GM21367 (cell line): ENCODE measurements at regions not wholly inside any gene's neighbourhood (a gene's known extent, or its start where the extent isn't known, plus 50 kb on each side); places are given as distances from the start of the nearest gene placed in this dataset.
"Not testable (repeated sequence)": the region's sequence is repeated elsewhere in the genome, so short reads cannot be mapped to it uniquely, and the experiment has no call there.

Source experiments
- ATAC-seq: cut with Tn5 transposase; IDR thresholded peaks from one replicate; pipeline ENCODE4 v1.9.1; 2021; ENCODE audit not compliant: unreplicated experiment

GRCh38 chr4:71841336-71841735 lies 57.5 kb upstream of the GC start:
- no peak for ATAC-seq

GRCh38 chr4:71847300-71847699 lies 63.4 kb upstream of the GC start:
- ATAC-seq, result no peak

- no peak for ATAC-seq
Observed at GRCh38 chr4:71855944-71856343, 72.1 kb upstream of the GC start.

GRCh38 chr4:71857713-71858451 lies 74.0 kb upstream of the GC start:
- no peak for ATAC-seq

GRCh38 chr4:71860643-71861042 lies 76.8 kb upstream of the GC start:
- no peak for ATAC-seq

- no peak for ATAC-seq
Observed at GRCh38 chr4:71862315-71862714, 78.4 kb upstream of the GC start.

GRCh38 chr4:71863457-71863856 lies 79.6 kb upstream of the GC start:
- no peak for ATAC-seq

GRCh38 chr4:71864380-71864779 lies 80.5 kb upstream of the GC start:
- ATAC-seq, result no peak

GRCh38 chr4:71866212-71866885 lies 82.5 kb upstream of the GC start:
- no peak for ATAC-seq

- no peak for ATAC-seq
Observed at GRCh38 chr4:71867598-71867997, 83.7 kb upstream of the GC start.

GRCh38 chr4:71870456-71870855 lies 86.6 kb upstream of the GC start:
- no peak for ATAC-seq

GRCh38 chr4:71872221-71872620 lies 88.3 kb upstream of the GC start:
- no peak for ATAC-seq

GRCh38 chr4:71872767-71873415 lies 89.0 kb upstream of the GC start:
- ATAC-seq, result no peak

- no peak for ATAC-seq
Observed at GRCh38 chr4:71878376-71878775, 94.5 kb upstream of the GC start.

- ATAC-seq, result no peak
Observed at GRCh38 chr4:71882113-71882841, 98.4 kb upstream of the GC start.

GRCh38 chr4:71900366-71900765 lies 116.5 kb upstream of the GC start:
- ATAC-seq, result not testable (repeated sequence)

GRCh38 chr4:71905594-71905993 lies 121.7 kb upstream of the GC start:
- not testable (repeated sequence) for ATAC-seq

- ATAC-seq, result no peak
Observed at GRCh38 chr4:71906096-71906495, 122.2 kb upstream of the GC start.

GRCh38 chr4:71907071-71907470 lies 123.2 kb upstream of the GC start:
- no peak for ATAC-seq

GRCh38 chr4:71907782-71908181 lies 123.9 kb upstream of the GC start:
- ATAC-seq, result no peak

GRCh38 chr4:71913275-71913674 lies 118.5 kb upstream of the NPFFR2 start:
- no peak for ATAC-seq

GRCh38 chr4:71923070-71923469 lies 108.7 kb upstream of the NPFFR2 start:
- ATAC-seq, result no peak
